ENCODE measurements at regions not wholly inside any gene's neighbourhood (a gene's known extent, or its start where the extent isn't known, plus 50 kb on each side); places are given as distances from the start of the nearest gene placed in this dataset.

DNA sequence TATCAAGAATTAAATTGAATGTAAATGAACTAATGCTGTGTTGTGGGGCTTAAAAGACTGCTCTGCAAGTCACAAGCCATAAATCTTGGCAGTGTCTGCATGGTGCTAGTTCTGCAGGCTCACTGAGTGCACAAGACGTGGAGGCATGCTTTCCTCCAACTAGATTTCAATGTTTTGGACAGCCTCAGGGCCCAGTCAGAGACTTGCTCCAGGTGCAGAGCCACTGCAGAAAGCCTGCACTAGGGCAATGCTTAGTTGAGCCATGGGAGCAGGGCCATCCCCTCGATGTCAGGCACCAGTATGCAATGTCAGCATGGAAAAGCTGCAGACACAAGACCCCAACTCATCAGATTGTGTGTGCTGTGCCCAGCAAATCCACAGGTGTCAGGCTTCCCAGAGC, 234.5 kb upstream of the CDIN1 start:
- no peak for DNase-seq (ENCODE audit: low read depth)

DNA sequence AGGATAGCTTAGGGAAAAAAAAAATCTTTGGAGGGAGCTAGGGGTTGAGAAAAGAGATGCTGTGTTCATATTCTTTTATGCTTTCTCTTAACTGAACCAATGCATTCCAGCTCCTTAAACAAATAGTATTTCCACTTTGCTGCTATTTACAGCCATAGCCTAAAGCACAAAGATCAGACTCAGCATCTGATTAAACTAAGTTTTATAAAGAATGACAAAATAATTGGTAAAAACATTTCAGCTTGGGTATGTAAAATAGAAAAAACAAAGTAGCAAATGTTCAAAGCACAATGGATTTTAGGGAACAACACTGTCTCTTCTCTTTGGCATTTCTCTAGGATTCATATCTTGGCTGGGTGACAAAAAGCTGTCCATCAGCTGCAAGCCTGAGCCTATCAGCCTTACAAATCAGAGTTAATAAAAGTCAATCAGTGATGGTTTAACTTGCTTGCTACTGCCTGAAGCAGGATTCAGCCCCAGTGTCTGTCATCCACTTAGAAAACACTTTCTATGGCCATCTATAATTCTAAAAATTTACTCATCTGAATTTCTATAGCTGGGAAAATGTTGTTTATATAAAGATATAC, 232.1 kb upstream of the CDIN1 start:
- no peak for DNase-seq (ENCODE audit: low read depth)

DNA sequence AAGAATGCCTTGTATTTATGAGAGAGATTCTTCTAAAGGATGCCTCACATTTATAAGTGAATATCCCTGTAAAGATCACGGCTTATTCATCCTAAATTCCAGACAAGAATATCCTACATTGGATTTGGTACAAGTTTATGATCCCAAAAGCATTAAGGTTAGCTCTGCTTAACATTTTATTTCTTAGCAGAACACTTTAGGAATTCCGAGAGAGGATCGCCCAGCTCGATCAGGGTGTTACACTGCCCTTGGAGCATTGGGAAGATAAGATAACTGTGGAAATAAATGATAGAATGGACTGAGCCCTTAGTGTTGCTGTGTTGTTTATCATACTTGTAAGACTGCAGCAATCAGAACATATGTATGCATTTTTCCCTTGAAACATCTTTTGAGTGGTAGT, 223.0 kb upstream of the CDIN1 start:
- no peak for DNase-seq (ENCODE audit: low read depth)

DNA sequence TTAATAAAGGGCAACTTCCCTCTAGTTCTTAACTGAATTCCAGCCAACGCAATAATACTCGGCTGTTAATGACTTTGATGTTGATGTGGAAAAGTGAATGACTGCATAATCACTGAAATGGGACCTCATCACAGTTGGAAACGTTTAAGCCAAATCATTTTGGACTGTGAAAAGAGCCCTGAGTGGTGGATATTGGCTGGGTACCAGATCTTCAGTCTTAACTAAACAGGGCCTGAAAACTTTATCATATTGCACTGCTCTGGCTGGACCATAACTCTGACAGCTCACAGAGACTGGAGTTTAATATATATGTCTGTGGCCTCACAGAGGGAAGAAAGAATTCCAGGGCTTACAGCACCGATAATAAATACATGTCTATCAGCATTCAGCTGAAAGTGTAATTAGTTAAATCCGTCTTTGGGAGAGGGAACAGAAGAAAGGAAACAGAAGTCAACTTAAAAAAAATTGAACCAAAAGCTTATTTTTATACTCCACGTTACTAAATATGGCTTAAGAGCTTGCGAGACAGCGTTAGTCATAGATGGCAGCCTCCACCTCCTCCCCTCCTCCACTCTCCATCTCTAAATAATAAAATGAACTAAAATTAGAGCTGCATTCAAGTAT, 222.3 kb upstream of the CDIN1 start:
- DNase-seq (ENCODE audit: low read depth): peak; percentile 83

DNA sequence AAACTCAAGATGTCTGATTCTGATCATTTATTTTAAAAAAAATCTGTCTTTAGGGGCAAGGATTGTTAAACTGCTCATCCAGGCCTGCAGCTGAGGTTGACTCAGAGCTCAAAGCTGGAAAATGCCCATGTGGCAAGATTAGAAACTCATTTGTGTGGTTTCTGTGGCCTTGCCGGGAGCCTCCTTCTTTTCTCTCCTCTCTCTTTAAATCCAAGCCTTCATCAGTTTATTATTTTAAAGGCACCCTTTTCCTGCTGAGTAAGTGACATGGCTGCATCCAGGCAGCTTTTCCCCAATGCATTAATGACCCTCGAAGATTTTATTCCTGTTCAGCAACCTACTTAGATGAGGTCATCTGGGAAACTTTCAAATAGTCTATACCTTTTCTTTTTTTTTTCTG, 221.3 kb upstream of the CDIN1 start:
- peak; percentile 97 for DNase-seq (ENCODE audit: low read depth)

DNA sequence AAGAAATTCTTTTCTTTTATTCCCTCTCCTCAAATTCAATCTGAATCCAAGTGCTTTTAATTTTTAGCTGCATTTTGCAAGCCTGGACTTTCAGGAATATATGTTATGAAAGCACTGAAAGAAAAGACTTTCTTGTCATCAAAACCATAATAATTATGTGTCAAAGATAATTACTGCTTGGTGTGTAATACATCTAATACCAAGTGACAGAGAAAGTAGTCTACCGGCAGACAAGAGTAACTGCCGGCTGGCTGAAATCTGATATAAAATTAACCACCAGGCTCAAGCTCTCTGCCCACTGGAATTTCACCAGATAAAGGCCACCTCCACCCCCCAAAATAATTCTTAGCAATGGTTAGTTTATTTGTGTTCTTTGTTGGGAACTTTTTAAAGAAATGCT, 220.9 kb upstream of the CDIN1 start:
- peak; percentile 55 for DNase-seq (ENCODE audit: low read depth)

DNA sequence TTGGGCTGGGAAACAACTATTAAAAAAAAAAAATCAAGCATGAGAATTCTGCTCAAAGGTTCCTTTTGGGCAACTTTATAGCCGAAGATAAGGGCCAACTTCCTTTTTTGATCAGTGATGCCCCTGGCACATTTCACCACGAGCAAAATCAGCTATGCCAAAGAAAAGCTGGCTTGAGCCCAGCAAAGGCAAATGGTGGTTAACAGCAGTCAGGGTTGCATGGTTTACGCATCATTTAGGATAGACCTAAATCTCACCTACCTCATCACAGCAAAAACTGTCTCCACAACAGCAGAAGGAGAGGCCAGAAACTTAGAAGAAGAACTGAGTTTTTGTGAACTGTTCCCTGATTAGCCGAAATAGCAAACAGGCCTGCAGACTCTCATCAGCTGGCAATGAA, 220.1 kb upstream of the CDIN1 start:
- peak; percentile 56 for DNase-seq (ENCODE audit: low read depth)

DNA sequence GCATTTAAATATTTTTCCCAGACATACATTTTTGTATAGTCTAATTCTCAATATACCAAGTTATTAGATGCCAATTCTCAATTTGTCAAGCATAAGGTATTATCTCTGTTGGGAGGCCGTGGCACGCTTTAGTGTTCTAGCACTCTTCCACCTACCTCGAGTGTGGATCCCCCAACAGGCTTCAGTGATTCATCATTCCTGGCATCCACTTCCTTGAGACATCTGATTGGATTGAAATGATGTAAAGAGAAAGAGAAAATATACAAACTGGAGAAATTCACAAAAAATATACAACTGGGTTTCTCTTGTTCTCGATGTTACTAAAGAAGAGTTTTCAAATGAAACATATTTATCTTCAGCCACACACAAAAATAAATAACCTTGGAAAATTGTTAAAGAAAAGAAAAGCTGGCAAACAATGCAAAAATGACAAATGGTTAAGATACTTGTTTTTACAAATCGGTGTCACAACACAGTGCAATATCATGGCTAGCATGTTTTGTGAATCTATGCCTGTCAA, 218.0 kb upstream of the CDIN1 start:
- DNase-seq (ENCODE audit: low read depth): peak; percentile 74

DNA sequence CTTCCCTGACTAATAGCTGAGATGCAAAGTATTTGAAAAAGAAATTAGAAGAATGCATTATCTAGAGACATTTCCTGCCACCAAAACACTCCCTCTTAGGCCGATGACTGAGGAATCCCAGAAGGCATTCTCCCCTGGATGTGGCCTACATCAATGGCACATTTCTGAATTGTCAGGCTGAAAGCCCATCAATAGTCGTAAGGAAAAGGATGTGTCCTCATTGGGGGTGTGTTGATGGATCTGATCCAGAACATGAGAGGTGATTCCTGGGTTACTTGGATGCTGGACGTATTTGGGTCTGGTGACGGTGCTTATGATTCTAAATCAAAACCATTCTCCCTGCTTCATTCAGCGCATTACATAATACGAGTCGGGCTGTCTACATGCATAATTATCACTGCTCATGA, 216.9 kb upstream of the CDIN1 start:
- peak; percentile 46 for DNase-seq (ENCODE audit: low read depth)

DNA sequence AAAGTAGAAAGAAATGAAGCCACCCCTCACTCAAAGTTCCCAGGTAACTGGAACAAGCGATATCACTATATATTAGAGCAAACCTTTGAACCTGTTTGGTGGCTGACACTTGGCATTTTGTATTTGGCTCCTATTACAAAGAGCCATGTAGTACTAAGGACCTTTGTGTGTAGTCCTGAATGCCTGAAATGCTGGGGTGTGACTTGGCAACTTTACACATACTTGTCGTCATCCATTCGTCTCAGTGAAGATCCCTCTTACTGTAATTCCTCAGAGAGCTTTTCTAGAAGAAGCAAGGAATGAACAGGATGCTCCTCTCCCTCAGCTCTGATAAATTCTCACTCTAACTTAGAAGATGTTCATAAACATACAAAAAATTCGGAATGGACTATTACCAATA, 216.1 kb upstream of the CDIN1 start:
- peak; percentile 65 for DNase-seq (ENCODE audit: low read depth)

DNA sequence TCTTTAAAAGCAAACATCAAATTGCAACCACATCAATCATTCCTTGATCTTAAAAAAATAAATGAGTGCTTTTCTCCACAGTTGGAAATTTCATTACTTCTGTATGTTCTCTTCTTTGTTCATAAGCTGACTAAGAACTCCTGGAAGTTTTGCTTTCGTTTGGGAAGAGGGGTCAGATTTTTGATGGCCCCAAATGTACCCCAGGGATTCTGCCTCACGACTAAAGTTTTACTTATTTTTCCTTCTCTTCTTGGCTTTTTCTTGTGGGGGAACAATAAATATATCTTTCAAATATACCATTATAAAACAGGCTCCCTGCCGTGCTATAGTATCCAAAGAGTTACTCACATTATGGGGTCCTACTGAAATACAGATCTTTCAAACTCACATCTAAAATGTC, 215.0 kb upstream of the CDIN1 start:
- DNase-seq (ENCODE audit: low read depth): no peak

DNA sequence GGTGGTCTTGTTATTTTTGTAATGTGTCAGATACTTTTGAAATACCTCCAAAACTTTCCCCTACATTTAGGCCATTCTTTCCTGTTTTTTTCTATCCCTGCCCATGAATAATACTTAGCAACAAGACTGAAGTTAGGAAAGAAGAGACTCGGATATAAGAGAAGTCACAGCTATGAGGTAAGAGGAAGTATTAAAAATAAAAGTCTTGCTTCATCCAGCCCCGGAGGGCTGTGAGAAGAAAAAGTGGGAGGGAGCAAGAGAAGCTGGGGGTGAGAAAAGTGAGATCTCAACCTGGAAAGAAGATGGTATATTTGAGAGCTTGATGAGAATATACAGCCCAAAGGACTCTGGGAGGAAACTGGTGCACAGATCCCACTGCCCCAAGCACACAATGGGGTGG, 213.5 kb upstream of the CDIN1 start:
- peak; percentile 43 for DNase-seq (ENCODE audit: low read depth)

DNA sequence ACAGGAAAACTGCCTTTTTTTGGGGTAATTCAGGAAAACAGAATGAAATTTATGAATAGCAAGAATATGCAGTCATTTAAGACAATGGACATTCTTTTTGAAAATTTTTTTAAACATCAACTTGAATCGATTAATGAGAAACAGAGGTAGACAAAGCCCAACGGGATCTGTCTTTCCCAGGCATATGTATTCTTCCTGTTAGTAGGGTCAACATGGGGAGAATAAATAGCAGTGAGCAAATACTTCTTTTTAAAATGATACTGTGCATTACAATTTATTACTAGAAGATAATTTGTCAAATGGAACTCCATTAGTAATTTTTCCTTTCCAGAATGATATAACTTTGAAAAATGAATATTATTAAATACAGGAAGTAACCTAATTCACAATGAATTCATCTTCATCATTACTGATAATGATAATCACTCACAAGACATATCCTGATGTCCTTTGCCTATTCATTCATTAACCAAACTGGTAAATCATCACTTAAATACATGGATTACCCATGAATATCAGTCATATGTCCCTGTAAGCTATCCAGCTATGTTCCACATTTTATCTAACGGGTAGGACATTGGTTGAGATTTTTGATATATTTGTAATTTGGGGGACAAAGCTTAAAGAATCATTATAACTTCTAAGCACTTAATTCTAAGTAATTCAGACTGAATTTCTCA, 209.2 kb upstream of the CDIN1 start:
- no peak for DNase-seq (ENCODE audit: low read depth)

DNA sequence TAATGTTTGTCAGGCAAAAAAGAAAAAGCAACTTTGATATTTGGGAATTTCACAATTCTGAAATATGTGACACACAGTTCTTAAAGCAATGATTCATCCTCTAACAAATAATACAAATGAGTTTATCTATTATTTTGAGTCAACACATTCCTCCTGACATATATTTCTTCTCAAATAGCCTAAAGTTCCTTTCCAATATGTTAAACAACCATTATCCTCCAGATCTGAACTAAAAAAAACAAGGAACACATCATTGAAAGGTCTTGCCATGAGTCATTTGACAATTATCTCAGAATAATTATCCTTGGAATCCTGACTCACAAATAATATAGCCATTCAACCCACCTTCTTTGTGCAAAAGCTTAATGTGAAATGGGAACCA, 208.7 kb upstream of the CDIN1 start:
- peak; percentile 83 for DNase-seq (ENCODE audit: low read depth)

DNA sequence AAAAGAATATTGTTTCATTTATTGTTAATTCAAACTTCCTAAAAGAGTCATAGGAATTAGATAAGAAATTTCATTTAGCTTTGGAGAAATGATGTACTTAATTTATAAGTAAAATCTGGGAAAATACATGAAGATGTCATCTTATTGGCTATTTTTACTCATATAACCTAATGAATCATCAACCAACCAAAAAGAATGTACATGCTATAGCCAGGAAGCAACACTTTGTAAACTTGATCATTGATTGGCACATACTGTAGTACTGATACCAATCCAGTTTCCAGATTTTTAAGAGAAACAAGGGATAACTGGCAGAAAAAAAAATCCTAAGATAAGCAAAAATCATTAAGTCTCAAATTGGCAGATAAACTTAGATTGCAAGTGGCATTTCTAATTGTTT, 207.9 kb upstream of the CDIN1 start:
- DNase-seq (ENCODE audit: low read depth): peak; percentile 35

DNA sequence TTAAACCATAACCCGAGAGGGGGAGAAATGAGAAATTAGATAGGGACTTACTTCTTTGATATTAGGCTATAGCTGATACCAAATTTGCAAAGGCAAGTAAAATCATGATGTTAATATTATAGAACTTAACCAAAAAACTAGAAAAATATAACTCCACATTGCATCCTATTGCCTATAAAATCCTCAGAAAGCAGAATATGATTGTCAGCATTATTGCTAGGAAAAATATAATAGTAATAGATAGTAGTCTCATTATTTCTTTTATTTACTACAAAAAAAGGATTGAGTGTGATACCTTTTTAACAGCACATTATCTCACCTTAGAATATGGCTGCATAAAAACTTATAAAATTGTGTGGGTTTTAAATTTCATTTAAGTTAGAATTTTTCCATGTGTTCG, 206.5 kb upstream of the CDIN1 start:
- DNase-seq (ENCODE audit: low read depth): no peak

DNA sequence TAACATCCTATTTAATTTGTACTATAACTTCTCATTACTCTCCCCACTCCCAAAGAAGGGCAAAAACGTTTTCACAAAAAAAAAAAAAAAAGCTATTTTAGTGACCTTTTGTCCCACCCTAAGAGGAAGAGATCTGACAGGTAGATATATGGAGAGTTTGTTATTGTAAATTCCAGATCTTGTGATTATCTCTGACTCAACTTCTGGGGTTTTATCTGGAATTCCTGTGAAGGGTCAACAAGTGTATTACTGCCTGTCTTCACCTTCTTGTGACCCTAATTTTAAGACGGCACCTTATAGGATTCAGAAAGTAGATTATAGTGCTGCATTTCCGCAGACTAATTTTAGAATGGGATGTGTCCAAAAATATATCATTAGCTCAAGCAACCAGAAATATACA, 205.9 kb upstream of the CDIN1 start:
- peak; percentile 72 for DNase-seq (ENCODE audit: low read depth)

DNA sequence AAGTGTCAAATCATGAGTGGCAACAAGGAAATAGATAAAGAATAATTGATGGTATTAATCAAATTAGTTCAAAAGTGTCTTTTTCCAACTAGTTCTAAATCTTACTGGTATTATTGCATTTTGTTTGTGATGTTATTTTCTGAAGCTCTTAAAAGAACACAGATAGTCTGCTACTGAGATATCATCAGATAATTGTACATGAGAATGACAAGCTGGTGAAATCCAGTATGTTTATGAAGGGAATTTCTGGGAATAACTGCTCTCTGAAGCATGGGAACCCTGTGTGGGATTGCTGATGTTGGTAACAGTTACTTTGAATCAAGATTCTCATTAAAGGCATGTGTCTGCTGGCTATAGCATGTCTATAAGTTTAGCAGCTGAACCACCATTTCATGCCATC, 190.3 kb upstream of the CDIN1 start:
- DNase-seq (ENCODE audit: low read depth): no peak

DNA sequence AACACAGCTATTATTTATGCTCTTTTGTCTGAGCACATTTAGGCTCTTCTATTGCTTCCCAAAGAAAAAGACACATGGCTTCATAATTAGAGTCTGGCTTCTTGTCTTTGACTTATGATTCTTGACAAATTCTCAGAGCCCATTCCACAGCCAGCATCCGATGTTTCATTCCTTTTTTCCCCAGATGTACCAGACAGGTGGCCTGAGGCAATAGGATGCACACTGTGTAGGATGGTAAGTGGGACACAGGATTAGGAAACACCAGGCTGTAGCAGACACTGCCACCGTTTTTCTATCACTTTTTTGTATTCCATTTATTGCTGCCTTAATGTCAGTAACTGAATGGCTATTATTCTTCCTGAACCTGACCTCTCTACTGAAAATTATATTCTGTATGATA, 188.9 kb upstream of the CDIN1 start:
- DNase-seq (ENCODE audit: low read depth): peak; percentile 50

DNA sequence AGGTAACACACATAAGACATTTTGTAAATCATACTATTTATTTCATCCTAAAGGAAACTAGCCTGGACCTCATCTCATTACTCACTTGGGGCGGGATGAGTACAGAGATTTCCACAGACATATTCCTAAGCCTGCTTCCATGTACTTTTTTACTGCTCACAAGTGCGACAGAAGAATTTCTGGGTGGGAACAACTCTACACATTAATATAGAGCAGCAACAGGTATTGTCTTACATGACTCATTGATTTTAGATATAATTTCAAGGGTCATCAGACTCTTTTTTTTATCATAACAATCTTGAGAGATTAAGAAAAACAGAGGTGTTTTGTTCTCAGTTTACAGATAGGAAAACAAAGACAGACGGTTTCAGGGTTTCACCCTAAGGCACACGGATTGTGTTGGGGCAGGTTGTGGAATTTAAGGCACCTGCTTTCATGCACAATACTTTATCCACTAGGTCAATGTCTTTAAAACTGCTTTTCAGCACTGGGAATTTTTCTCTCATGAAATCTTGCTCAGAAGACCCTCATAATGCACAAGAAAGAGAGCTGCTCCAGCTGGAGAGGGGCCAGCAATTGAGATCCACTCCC, 186.7 kb upstream of the CDIN1 start:
- no peak for DNase-seq (ENCODE audit: low read depth)

DNA sequence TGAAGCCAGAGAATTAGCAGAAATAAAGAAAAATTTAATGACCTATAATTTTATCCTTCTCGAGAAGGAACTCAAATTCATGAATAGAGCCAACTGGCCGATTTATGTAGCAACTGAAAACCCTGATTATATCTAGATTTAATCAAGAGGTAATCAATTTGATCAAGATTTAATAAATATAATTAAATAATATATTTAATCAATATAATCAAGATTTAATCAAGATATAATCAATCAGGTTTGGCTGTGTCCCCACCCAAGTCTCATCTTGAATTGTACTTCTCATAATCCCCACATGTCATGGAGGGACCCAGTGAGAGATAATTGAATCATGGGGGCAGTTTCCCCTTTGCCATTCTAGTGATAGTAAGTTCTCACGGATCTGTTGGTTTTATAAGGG, 181.2 kb upstream of the CDIN1 start:
- DNase-seq (ENCODE audit: low read depth): no peak

DNA sequence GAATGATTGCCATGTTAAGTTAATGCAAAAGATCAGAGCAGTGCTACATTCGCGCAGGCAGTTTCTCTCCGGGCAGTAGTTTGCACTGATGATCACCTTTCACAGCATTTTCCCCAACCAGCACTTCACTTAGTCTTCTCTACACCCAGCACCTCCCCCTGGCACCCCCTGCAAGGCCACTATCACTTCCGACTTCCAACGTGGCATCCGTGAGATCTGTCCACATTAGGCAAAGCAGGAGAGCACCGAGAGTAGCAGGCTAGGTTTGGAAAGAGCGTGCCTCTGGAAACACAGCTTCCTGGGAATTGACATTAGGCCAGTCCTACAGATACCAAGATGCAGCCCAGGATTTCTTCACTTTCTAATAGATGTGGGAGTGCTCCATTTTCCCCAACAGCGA, 180.2 kb upstream of the CDIN1 start:
- peak; percentile 89 for DNase-seq (ENCODE audit: low read depth)
